PC-3 (cell line): ENCODE measurements at regions not wholly inside any gene's neighbourhood (a gene's known extent, or its start where the extent isn't known, plus 50 kb on each side); places are given as distances from the start of the nearest gene placed in this dataset.

Experiments used
- ATAC-seq: fragments of 200-7000 bp; cut with Tn5 transposase; 2 replicates; pipeline ENCODE4 v1.9.1; 2020; ENCODE audit warnings: mild to moderate bottlenecking, moderate library complexity
- BruUV-seq: library from RNA; stranded (reverse); fragments of 400-500 nt; replicated peaks from 2 replicates; lab custom pipeline; 2021; lab: Mats Ljungman, UMichigan
- CTCF ChIA-PET: fragments of 300-600 bp; sonication (Branson Sonifier 250); formaldehyde crosslinking; loops from one replicate; lab custom pipeline; 2022; ENCODE audit warnings: antibody characterized with exemption; lab: Charles Lee
- POLR2A ChIA-PET: fragments of 300-600 bp; sonication (Branson Sonifier 250); formaldehyde crosslinking; loops from one replicate; lab custom pipeline; 2022; ENCODE audit warnings: antibody characterized with exemption; ENCODE audit not compliant: unreplicated experiment; lab: Charles Lee
- DNase-seq: peaks from one replicate; pipeline ENCODE4 v3.0.0-alpha.2; 2015
- H2AFZ ChIP-seq: fragments of 300-600 bp; sonication (generic); 2 replicates; pipeline ENCODE4 v1.6.0; 2016; ENCODE audit warnings: antibody characterized with exemption, low read length
- H3F3A ChIP-seq: fragments of 300-600 bp; sonication (generic); one replicate; pipeline ENCODE4 v1.6.0; 2017; ENCODE audit warnings: antibody characterized with exemption, low read length, control low read depth, mild to moderate bottlenecking; ENCODE audit not compliant: unreplicated experiment
- H3K27ac ChIP-seq: fragments of 300-600 bp; sonication (generic); 2 replicates; pipeline ENCODE4 v1.5.1; 2016; ENCODE audit warnings: mild to moderate bottlenecking, low read length
- H3K27me3 ChIP-seq: fragments of 300-600 bp; sonication (generic); 2 replicates; pipeline ENCODE4 v1.6.1; 2016; ENCODE audit warnings: low read length, mixed read lengths
- H3K36me3 ChIP-seq: fragments of 300-600 bp; sonication (generic); 2 replicates; pipeline ENCODE4 v1.6.1; 2016; ENCODE audit warnings: low read depth, mixed run types, low read length, mixed read lengths
- H3K4me1 ChIP-seq: fragments of 300-600 bp; sonication (generic); 2 replicates; pipeline ENCODE4 v1.5.1; 2016; ENCODE audit warnings: low read length; ENCODE audit not compliant: insufficient read depth
- H3K4me2 ChIP-seq: fragments of 300-600 bp; sonication (generic); 2 replicates; pipeline ENCODE4 v1.6.0; 2016; ENCODE audit warnings: low read length
- H3K4me3 ChIP-seq: fragments of 300-600 bp; sonication (generic); 2 replicates; pipeline ENCODE4 v1.5.1; 2016; ENCODE audit warnings: mild to moderate bottlenecking, low read length, mixed read lengths
- H3K79me2 ChIP-seq: fragments of 300-600 bp; sonication (generic); 2 replicates; pipeline ENCODE4 v1.6.1; 2017; ENCODE audit warnings: low read length, mixed read lengths
- H3K9ac ChIP-seq: fragments of 300-600 bp; sonication (generic); 2 replicates; pipeline ENCODE4 v1.6.0; 2016; ENCODE audit warnings: mild to moderate bottlenecking, low read length
- H3K9me2 ChIP-seq: fragments of 300-600 bp; sonication (generic); replicated peaks from 2 replicates; pipeline ENCODE4 v1.6.1; 2016; ENCODE audit warnings: mixed run types, low read length, mixed read lengths
- H3K9me3 ChIP-seq: fragments of 300-600 bp; sonication (generic); 2 replicates; pipeline ENCODE4 v1.6.1; 2016; ENCODE audit warnings: low read length, mixed read lengths
- H4K20me1 ChIP-seq: fragments of 300-600 bp; sonication (generic); 2 replicates; pipeline ENCODE4 v1.6.1; 2016; ENCODE audit warnings: low read length, mixed read lengths
- EZH2 ChIP-seq: fragments of 300-600 bp; sonication (generic); IDR thresholded peaks from one replicate; pipeline ENCODE4 v1.6.1; 2017; ENCODE audit warnings: antibody characterized with exemption, mild to moderate bottlenecking, low read length; ENCODE audit not compliant: unreplicated experiment
- EZH2phosphoT487 ChIP-seq: fragments of 300-600 bp; sonication (generic); IDR thresholded peaks from 2 replicates; pipeline ENCODE4 v1.6.1; 2018; ENCODE audit warnings: mild to moderate bottlenecking, antibody characterized with exemption, low read length, borderline replicate concordance
- intact Hi-C: fragments of 100-400 bp; cut with micrococcal nuclease; formaldehyde crosslinking; loops from 2 replicates; pipeline ENCODE4 v1.9.0; 2023
- TF ChIP-seq, protein P1 (sequence below): fragments of 300-600 bp; sonication (generic); conservative IDR thresholded peaks from 2 replicates; pipeline ENCODE4 v1.5.1; 2017; ENCODE audit warnings: antibody characterized with exemption, low read depth, mild to moderate bottlenecking, low read length

DNA sequence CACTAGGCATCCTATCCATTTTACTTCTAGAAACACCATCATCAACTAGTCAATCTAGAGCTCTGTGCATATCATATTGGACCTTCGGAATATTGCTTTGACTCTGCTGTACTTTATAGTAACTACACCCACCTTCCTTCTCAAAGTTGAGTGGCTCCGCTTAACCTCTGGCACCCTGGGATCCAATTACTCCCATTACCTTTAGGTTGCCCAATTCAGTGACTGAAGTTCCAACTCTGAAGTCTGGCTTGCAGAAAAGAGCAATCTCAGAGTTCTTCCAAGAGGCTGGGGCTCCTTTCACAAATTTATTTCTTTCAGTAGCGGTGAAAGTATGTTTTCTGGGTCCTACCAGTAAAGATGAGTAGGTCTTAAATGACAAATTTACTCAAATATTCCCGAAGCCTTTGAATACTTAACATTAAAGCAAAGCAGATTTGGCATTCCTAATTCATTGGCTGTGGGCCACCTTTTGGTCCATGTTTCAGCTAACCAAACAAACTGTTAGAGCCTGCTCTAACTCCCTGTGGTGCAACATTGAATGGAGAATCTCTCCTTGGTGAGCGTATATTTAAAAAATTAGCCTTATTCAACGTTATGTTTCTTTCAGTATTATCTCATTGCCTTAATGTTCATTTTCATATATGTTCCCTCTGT, 1215.8 kb downstream of the RAPGEF2 start:
- Histone ChIP-seq H3K9me3 (no peaks in the 10 kb centered on the region), H4K20me1 (no peaks in the 10 kb centered on the region), H3K9ac (no peak overlapping the region), H3K4me2 (peak overlapping the region; percentile 49), H3K79me2 (no peaks in the 10 kb centered on the region), H3K36me3 (no peaks in the 10 kb centered on the region), H3K9me2 (no peaks in the 10 kb centered on the region), H3K4me3 (no peak overlapping the region), H3F3A (no peaks in the 10 kb centered on the region), H3K4me1 (peaks cover 23% of the 10 kb centered on the region), H2AFZ (no peak overlapping the region), H3K27ac (peak overlapping the region; percentile 94), H3K27me3 (no peaks in the 10 kb centered on the region)
- intact Hi-C loops, result no loop called here
- DNase-seq, result peak; percentile 52
- CTCF ChIA-PET, result no interaction called here
- BruUV-seq, result no TSS peak
- no peak for TF ChIP-seq EZH2phosphoT487
- TF ChIP-seq, protein P1, sequence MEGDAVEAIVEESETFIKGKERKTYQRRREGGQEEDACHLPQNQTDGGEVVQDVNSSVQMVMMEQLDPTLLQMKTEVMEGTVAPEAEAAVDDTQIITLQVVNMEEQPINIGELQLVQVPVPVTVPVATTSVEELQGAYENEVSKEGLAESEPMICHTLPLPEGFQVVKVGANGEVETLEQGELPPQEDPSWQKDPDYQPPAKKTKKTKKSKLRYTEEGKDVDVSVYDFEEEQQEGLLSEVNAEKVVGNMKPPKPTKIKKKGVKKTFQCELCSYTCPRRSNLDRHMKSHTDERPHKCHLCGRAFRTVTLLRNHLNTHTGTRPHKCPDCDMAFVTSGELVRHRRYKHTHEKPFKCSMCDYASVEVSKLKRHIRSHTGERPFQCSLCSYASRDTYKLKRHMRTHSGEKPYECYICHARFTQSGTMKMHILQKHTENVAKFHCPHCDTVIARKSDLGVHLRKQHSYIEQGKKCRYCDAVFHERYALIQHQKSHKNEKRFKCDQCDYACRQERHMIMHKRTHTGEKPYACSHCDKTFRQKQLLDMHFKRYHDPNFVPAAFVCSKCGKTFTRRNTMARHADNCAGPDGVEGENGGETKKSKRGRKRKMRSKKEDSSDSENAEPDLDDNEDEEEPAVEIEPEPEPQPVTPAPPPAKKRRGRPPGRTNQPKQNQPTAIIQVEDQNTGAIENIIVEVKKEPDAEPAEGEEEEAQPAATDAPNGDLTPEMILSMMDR, result no peak
- TF ChIP-seq EZH2, result no peak
- ATAC-seq, result no peak
- POLR2A ChIA-PET, result no interaction called here

DNA sequence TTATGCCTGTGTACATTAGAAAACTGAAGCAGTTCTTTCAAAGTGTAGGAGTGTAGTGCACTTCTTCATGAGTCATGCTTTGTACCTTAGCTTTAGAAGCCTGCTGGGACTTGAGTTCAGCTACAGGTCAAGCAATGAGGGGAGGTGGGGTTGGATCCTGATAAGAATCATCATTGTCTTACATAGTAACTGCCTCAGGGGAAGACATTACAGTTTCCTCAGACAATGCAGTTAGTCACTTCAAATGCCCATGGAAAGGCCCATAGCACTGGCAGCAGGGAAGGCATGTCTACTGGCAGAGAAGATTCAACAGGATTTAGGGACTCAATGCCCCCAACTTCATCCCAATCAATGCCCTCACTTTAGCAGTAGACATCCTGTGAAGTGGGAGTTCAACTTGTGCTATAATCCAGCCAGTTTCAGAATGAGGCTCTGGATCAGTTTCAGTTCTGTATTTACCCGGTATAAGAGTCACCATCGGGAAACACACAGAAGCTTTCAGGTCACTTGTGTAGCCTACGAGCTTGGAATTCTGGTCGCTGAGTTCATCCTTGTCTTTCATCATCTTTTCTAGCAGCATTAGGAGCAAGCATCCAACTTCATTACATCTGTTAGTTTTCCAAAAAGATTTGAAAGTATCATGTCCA, 1216.5 kb downstream of the RAPGEF2 start:
- Histone ChIP-seq H3K36me3 (no peaks in the 10 kb centered on the region), H3K27ac (peak overlapping the region; percentile 94), H3K4me1 (peaks cover 23% of the 10 kb centered on the region), H3K9me2 (no peaks in the 10 kb centered on the region), H4K20me1 (no peaks in the 10 kb centered on the region), H3K27me3 (no peaks in the 10 kb centered on the region), H3F3A (no peaks in the 10 kb centered on the region), H3K9ac (peak overlapping the region; percentile 31; the same call in 1 of the 2 replicates), H3K4me2 (peak overlapping the region; percentile 49), H3K4me3 (no peak overlapping the region), H2AFZ (no peak overlapping the region), H3K9me3 (no peaks in the 10 kb centered on the region), H3K79me2 (no peaks in the 10 kb centered on the region)
- peak; percentile 71 for DNase-seq
- no peak for TF ChIP-seq EZH2phosphoT487
- TF ChIP-seq, protein P1, result no peak
- no peak for TF ChIP-seq EZH2
- peak; percentile 58 for ATAC-seq
- BruUV-seq, result no TSS peak
- intact Hi-C loops, result no loop called here
- POLR2A ChIA-PET, result no interaction called here
- CTCF ChIA-PET, result no interaction called here

DNA sequence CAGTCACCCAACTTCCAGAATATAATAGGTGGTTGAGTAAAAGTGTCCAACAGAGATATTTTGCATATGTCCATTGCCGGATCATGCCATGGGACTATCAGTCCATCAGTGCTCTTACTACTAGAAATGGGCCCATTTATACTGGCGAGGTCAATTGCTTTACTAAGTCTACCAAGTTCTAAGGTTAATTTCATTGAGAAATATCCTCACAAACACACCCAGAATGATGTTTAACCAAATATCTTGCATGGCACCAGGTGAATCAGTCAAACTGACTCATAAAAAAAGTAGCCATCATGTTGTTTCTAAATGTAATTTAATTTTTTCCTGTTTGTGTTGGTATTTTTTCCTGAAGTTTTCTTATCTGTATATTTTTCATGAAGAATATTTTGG, 1217.0 kb downstream of the RAPGEF2 start:
- H3K79me2 ChIP-seq, result no peaks in the 10 kb centered on the region
- no peaks in the 10 kb centered on the region for H3F3A ChIP-seq
- ChIA-PET POLR2A (no interaction called here), CTCF (no interaction called here)
- H3K4me1 ChIP-seq, result peaks cover 23% of the 10 kb centered on the region
- no peaks in the 10 kb centered on the region for H3K36me3 ChIP-seq
- H3K9me3 ChIP-seq, result no peaks in the 10 kb centered on the region
- DNase-seq (peak; percentile 46), ATAC-seq (0 out of 2 replicates have a peak, but pooled peaks have one; percentile 38)
- H4K20me1 ChIP-seq, result no peaks in the 10 kb centered on the region
- peak overlapping the region; percentile 31; the same call in 1 of the 2 replicates for H3K9ac ChIP-seq
- no peaks in the 10 kb centered on the region for H3K9me2 ChIP-seq
- H3K27me3 ChIP-seq, result no peaks in the 10 kb centered on the region
- BruUV-seq, result no TSS peak
- H3K27ac ChIP-seq, result peak overlapping the region; percentile 94
- intact Hi-C loops, result no loop called here
- TF ChIP-seq, protein P1, result no peak
- TF ChIP-seq EZH2phosphoT487 (no peak), EZH2 (no peak)
- peak overlapping the region; percentile 33 for H3K4me2 ChIP-seq
- H3K4me3 ChIP-seq, result no peak overlapping the region
- H2AFZ ChIP-seq, result no peak overlapping the region
